GM18868 (cell line): ENCODE measurements at regions not wholly inside any gene's neighbourhood (a gene's known extent, or its start where the extent isn't known, plus 50 kb on each side); places are given as distances from the start of the nearest gene placed in this dataset.

Experiments used
- ATAC-seq: cut with Tn5 transposase; IDR thresholded peaks from one replicate; pipeline ENCODE4 v1.9.1; 2021; ENCODE audit warnings: mild to moderate bottlenecking, moderate library complexity; ENCODE audit not compliant: unreplicated experiment

GRCh38 chr3:9301091-9301490 lies 51.6 kb upstream of the SRGAP3 start:
- no peak for ATAC-seq

DNA sequence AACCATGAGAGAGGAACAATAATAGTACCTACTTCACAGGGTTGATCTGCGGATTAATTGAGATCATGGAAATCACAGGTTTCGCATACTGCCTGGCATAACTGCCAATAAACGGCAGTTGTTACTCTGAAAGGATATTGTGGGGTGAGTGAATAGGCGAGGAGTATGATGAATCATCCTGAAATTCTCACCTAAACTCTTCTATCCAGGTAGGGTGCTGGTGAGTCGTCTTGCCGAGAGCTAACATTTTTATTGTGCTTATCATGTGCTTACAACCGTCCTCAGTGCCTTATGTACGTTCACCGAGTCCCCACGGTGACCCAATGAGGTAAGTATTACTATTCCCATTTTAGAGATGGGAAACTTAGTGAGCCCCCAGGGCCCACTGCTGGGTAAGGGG lies 52.4 kb upstream of the SRGAP3 start:
- ATAC-seq = no peak

- ATAC-seq = peak; percentile 95
Observed at GRCh38 chr3:9302425-9303181, 53.2 kb upstream of the SRGAP3 start.

DNA sequence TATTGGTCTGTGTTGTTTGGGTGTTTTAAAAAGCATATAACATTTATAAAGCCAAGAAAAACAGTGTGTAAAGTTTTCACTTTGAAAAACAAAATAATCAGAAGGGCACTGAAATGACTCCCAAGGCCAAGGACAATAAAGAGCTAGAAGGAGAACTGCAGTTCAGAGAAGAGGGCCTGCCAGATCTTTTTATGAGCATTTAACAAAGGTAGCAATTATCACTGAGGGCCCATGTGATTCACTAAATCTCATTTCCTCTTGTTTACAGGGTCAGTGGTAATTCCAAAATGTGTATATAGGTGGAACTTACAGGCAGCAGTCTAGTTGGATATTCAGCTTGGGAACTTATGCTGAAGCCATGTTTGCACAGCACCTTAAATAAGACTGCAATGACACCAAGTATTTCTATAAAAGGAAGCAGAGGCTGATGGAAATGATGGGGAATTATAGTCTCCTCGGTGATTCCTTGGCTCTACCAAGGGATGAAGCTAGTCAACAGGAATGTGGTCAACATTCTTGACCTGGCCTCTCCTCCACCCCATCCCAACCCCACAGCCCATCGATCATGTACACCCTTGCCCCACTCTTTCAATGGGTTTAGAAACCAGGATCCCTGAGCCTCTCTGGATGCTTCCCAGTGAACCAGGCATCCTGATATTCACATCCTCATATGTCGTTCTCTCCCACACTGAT lies 54.4 kb upstream of the THUMPD3 start:
- ATAC-seq = no peak

DNA sequence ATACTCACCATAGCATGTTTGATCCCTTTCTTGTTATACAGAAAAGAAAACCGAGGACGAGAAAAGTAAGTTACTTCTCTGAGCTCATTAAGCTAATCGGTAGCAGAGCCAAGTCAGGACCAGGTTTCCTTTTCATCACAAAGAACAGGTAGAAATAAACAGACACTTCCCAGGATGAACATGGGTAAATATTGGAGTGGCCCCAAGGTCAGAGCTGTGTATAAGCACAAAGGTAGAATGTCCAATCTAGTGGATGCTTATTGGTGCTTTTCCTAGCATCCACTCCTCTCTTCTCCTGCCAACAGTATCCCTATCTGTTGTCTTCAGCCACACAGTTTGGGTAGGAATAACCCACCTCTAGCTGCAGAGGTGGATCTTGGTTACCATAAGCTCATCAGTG lies 52.8 kb upstream of the THUMPD3 start:
- ATAC-seq = no peak

DNA sequence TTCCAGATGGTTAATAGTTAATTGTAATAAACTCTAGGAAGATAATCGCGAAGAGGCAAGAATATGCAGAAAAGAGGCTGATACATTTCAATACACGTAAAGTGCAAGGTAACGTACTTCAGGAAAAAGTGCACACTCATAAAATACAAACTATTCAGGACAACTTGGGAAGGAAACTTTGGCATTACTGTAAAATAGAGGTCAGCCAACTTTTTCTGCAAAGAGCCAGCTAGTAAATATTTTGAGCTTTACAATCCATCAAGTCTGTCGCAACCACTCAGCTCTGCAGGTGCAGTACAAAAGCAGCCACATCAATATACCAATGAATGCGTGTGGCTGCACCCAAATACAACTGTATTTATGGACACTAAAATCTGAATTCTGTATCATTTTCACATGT lies 51.6 kb upstream of the THUMPD3 start:
- ATAC-seq = no peak
